Upper lobe of left lung (tissue), 4 donors: ENCODE measurements at regions not wholly inside any gene's neighbourhood (a gene's known extent, or its start where the extent isn't known, plus 50 kb on each side); places are given as distances from the start of the nearest gene placed in this dataset.

Experiments used
- CTCF ChIP-seq, 6 experiments: fragments of 450-650 bp in 4 of 6; fragments of 200-600 bp in 2 of 6; sonication (generic) in 2 of 6; IDR thresholded peaks; one replicate each; pipeline ENCODE4 v1.5.1; 2016 to 2019; ENCODE audit warnings: antibody characterized with exemption in 6 of 6
- EP300 ChIP-seq, 4 donors: sonication (generic); formaldehyde crosslinking; IDR thresholded peaks; one replicate each; pipeline ENCODE4 v1.5.1; 2017; ENCODE audit warnings: antibody characterized with exemption in 4 of 4, control low read depth in 2 of 4
- POLR2A ChIP-seq, 4 donors: fragments of 450-650 bp; IDR thresholded peaks; one replicate each; pipeline ENCODE4 v1.5.1; 2016 to 2017; ENCODE audit warnings: antibody characterized with exemption in 4 of 4, mild to moderate bottlenecking in 2 of 4
- POLR2AphosphoS5 ChIP-seq, 2 donors: sonication (generic); formaldehyde crosslinking; IDR thresholded peaks; one replicate each; pipeline ENCODE4 v1.5.1; 2017; ENCODE audit warnings: antibody characterized with exemption in 2 of 2

GRCh38 chr5:74327339-74327685 is 313.2 kb downstream of the ENC1 start:
- TF ChIP-seq POLR2A (IDR thresholded peaks at IDR 0.05) (no peak), CTCF (IDR thresholded peaks at IDR 0.05) (no peak), POLR2AphosphoS5 (IDR thresholded peaks at IDR 0.05) (no peak), EP300 (IDR thresholded peaks at IDR 0.05) (no peak)
